ENCODE measurements at regions not wholly inside any gene's neighbourhood (a gene's known extent, or its start where the extent isn't known, plus 50 kb on each side); places are given as distances from the start of the nearest gene placed in this dataset.

GRCh38 chr14:44412858-44413569, 94.1 kb downstream of the FSCB start:
- POLR2A ChIA-PET: no interaction called here
- Histone ChIP-seq H3K36me3 (ENCODE audit: control insufficient read depth in 2 of 2, insufficient read depth in 1 of 2, low read length in 2 of 2) (no peaks in the 10 kb centered on the region), H3K4me1 (ENCODE audit: control insufficient read depth, insufficient read depth, low read length) (no peaks in the 10 kb centered on the region), H3K27ac (ENCODE audit: extremely low read depth, low read depth, low read length) (no peak overlapping the region), H3K4me3 (ENCODE audit: low read depth, low read length) (no peak overlapping the region), H3K9me3 (ENCODE audit: control insufficient read depth, insufficient read depth, low read depth, low read length) (no peaks in the 10 kb centered on the region)
- no peak for TF ChIP-seq ZNF214 (tag by site-specific recombination; IDR thresholded peaks at IDR 0.05; ENCODE audit: borderline replicate concordance)
- TF ChIP-seq PRDM1 (tag by site-specific recombination; IDR thresholded peaks at IDR 0.05): no peak
- TF ChIP-seq ZNF629 (tag by site-specific recombination; IDR thresholded peaks at IDR 0.05): no peak
- no peak for TF ChIP-seq ZFHX2 (tag by site-specific recombination; conservative IDR thresholded peaks at IDR 0.05)
- TF ChIP-seq AEBP2 (tag by site-specific recombination; IDR thresholded peaks at IDR 0.05; ENCODE audit: borderline replicate concordance): no peak
- TF ChIP-seq ZFP41 (tag by site-specific recombination; IDR thresholded peaks at IDR 0.05; ENCODE audit: borderline replicate concordance): no peak
- no peak for TF ChIP-seq ZNF530 (tag by site-specific recombination; IDR thresholded peaks at IDR 0.05; ENCODE audit: low read depth)
- no peak for TF ChIP-seq ZNF24 (tag by site-specific recombination; IDR thresholded peaks at IDR 0.05)
- no peak for TF ChIP-seq HOXC10 (CRISPR knock-in tag; IDR thresholded peaks at IDR 0.05)
- TF ChIP-seq ZNF555 (tag by site-specific recombination; conservative IDR thresholded peaks at IDR 0.05): no peak
- TF ChIP-seq TCF7L2 (IDR thresholded peaks at IDR 0.05; ENCODE audit: borderline replicate concordance, low read depth, low read length): no peak
- no peak for TF ChIP-seq ZNF624 (tag by site-specific recombination; IDR thresholded peaks at IDR 0.05)
- TF ChIP-seq OSR2 (tag by site-specific recombination; IDR thresholded peaks at IDR 0.05): no peak
- no peak for TF ChIP-seq ZNF169 (tag by site-specific recombination; IDR thresholded peaks at IDR 0.05)
- TF ChIP-seq ZNF335 (tag by site-specific recombination; conservative IDR thresholded peaks at IDR 0.05): no peak
- no peak for TF ChIP-seq ZFP69B (tag by site-specific recombination; IDR thresholded peaks at IDR 0.05)
- TF ChIP-seq ZSCAN5A (tag by site-specific recombination; IDR thresholded peaks at IDR 0.05): no peak
- CTCF ChIA-PET: no interaction called here

GRCh38 chr14:44405011-44405486, 102.0 kb downstream of the FSCB start:
- no peak overlapping the region for H3K4me3 ChIP-seq (ENCODE audit: low read depth, low read length)
- no peaks in the 10 kb centered on the region for H3K36me3 ChIP-seq (ENCODE audit: control insufficient read depth in 2 of 2, insufficient read depth in 1 of 2, low read length in 2 of 2)
- no peaks in the 10 kb centered on the region for H3K4me1 ChIP-seq (ENCODE audit: control insufficient read depth, insufficient read depth, low read length)
- ChIA-PET CTCF (no interaction called here), POLR2A (no interaction called here)
- H3K9me3 ChIP-seq (ENCODE audit: control insufficient read depth, insufficient read depth, low read depth, low read length): no peaks in the 10 kb centered on the region
- H3K27ac ChIP-seq (ENCODE audit: extremely low read depth, low read depth, low read length): no peak overlapping the region
- TF ChIP-seq PRDM4 (tag by site-specific recombination; IDR thresholded peaks at IDR 0.05): no peak
- no peak for TF ChIP-seq KLF16 (tag by site-specific recombination; IDR thresholded peaks at IDR 0.05)
- no peak for TF ChIP-seq ZNF239 (tag by site-specific recombination; IDR thresholded peaks at IDR 0.05)
- no peak for TF ChIP-seq ZBTB17 (tag by site-specific recombination; IDR thresholded peaks at IDR 0.05)
- no peak for TF ChIP-seq REPIN1 (tag by site-specific recombination; IDR thresholded peaks at IDR 0.05; ENCODE audit: low read depth)
- TF ChIP-seq HOXD13 (CRISPR knock-in tag; IDR thresholded peaks at IDR 0.05; ENCODE audit: borderline replicate concordance): no peak
- no peak for TF ChIP-seq PRDM1 (tag by site-specific recombination; IDR thresholded peaks at IDR 0.05)
- no peak for TF ChIP-seq ZNF488 (tag by site-specific recombination; IDR thresholded peaks at IDR 0.05)
- no peak for TF ChIP-seq ZNF501 (tag by site-specific recombination; IDR thresholded peaks at IDR 0.05)
- TF ChIP-seq AEBP2 (tag by site-specific recombination; IDR thresholded peaks at IDR 0.05; ENCODE audit: borderline replicate concordance): no peak
- TF ChIP-seq ZFP41 (tag by site-specific recombination; IDR thresholded peaks at IDR 0.05; ENCODE audit: borderline replicate concordance): no peak
- no peak for TF ChIP-seq ZFHX2 (tag by site-specific recombination; conservative IDR thresholded peaks at IDR 0.05)
- no peak for TF ChIP-seq ZNF449 (tag by site-specific recombination; IDR thresholded peaks at IDR 0.05)

Data from HEK293 (cell line).